Suprapubic skin (tissue), 4 donors: ENCODE measurements at regions not wholly inside any gene's neighbourhood (a gene's known extent, or its start where the extent isn't known, plus 50 kb on each side); places are given as distances from the start of the nearest gene placed in this dataset.

Experiments
- DNase-seq, 2 donors: peaks; one replicate each; pipeline ENCODE4 v3.0.0-alpha.2; 2019; ENCODE audit warnings: low spot score in 2 of 2
- H3K27ac ChIP-seq: fragments of 200-600 bp; sonication (generic); one replicate; pipeline ENCODE4 v1.5.1; 2019
- H3K27me3 ChIP-seq: fragments of 200-600 bp; sonication (generic); one replicate; pipeline ENCODE4 v1.5.1; 2019
- H3K36me3 ChIP-seq: fragments of 200-600 bp; sonication (generic); one replicate; pipeline ENCODE4 v1.5.1; 2019
- H3K4me1 ChIP-seq: fragments of 200-600 bp; sonication (generic); one replicate; pipeline ENCODE4 v1.5.1; 2019
- H3K4me3 ChIP-seq: fragments of 200-600 bp; sonication (generic); one replicate; pipeline ENCODE4 v1.5.1; 2019; ENCODE audit warnings: mild to moderate bottlenecking
- H3K9me3 ChIP-seq: fragments of 200-600 bp; sonication (generic); one replicate; pipeline ENCODE4 v1.5.1; 2019
- CTCF ChIP-seq, 2 donors: fragments of 200-600 bp in 1 of 2; fragments of 450-650 bp in 1 of 2; sonication (generic) in 1 of 2; IDR thresholded peaks; one replicate each; pipeline ENCODE4 v1.5.1; 2016 to 2019; ENCODE audit warnings: antibody characterized with exemption in 2 of 2, mild to moderate bottlenecking in 1 of 2, moderate library complexity in 1 of 2
- EP300 ChIP-seq: sonication (generic); formaldehyde crosslinking; IDR thresholded peaks from one replicate; pipeline ENCODE4 v1.6.1; 2017; ENCODE audit warnings: antibody characterized with exemption
- POLR2A ChIP-seq, 2 donors: fragments of 450-650 bp; IDR thresholded peaks; one replicate each; pipeline ENCODE4 v1.6.1; 2017; ENCODE audit warnings: antibody characterized with exemption in 2 of 2, mild to moderate bottlenecking in 2 of 2, moderate library complexity in 2 of 2
- POLR2AphosphoS5 ChIP-seq, 3 donors: sonication (generic); formaldehyde crosslinking; IDR thresholded peaks; one replicate each; pipeline ENCODE4 v1.6.1; 2017; ENCODE audit warnings: antibody characterized with exemption in 3 of 3
- WGBS: methylation state at CpG from one replicate; pipeline ENCODE4 v1.1.5; 2018; 5-methylcytosine and 5-hydroxymethylcytosine counted together

DNA sequence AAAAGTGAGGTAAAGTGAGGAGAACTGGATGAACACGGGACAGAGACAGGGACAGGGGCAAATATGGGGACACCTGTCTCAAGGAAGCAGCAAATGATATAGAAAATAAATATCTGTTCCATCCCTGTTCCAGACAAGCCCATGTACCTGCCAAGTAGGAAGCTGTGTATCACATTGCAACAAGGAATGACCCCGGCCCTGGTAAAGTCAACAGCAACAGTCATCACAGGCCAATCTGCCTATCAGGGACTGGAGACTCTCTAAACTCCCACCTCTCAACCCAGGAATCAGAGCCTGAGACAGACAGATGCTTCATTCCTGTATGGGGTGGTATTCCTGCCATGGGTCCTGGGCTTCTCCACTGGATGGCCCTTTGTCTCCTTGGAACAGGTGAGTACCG is 156.6 kb upstream of the PRSS1 start:
- H3K9me3 ChIP-seq: no peaks in the 10 kb centered on the region
- H3K36me3 ChIP-seq: no peaks in the 10 kb centered on the region
- DNase-seq: no peak
- H3K4me1 ChIP-seq: no peaks in the 10 kb centered on the region
- no peak overlapping the region for H3K27ac ChIP-seq
- H3K27me3 ChIP-seq: peaks cover 4% of the 10 kb centered on the region
- TF ChIP-seq CTCF (IDR thresholded peaks at IDR 0.05) (no peak), POLR2A (IDR thresholded peaks at IDR 0.05) (no peak), POLR2AphosphoS5 (IDR thresholded peaks at IDR 0.05) (no peak)
- H3K4me3 ChIP-seq: no peak overlapping the region
- WGBS: 79% methylated on average over 3 of the region's 3 CpGs

DNA sequence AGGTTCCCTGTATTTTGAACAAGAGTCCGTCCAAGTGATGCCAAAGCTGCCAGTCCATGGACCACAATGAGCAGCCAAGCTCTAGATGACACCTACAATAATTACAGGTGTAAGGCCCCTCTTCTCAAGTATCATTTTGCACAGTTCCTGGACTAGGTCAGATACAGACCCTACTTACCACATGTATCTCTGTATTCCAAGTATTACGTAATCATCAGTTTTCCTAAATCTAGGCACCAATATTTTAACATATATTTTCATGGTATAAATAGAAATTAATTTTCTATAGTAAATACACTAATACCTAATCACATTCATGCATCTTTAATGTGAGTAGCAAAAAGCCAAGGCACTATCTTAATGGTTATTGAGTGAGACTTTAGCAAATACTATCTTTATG is 157.0 kb upstream of the PRSS1 start:
- H3K4me1 ChIP-seq: no peaks in the 10 kb centered on the region
- WGBS: 92% methylated on average over 2 of the region's 2 CpGs
- peaks cover under 1% of the 10 kb centered on the region for H3K27me3 ChIP-seq
- no peak overlapping the region for H3K4me3 ChIP-seq
- H3K9me3 ChIP-seq: no peaks in the 10 kb centered on the region
- H3K27ac ChIP-seq: no peak overlapping the region
- no peaks in the 10 kb centered on the region for H3K36me3 ChIP-seq
- TF ChIP-seq CTCF (IDR thresholded peaks at IDR 0.05) (no peak), POLR2AphosphoS5 (IDR thresholded peaks at IDR 0.05) (no peak), POLR2A (IDR thresholded peaks at IDR 0.05) (no peak), EP300 (no peak)
- DNase-seq: no peak

GRCh38 chr7:142590830-142591457 is 158.3 kb upstream of the PRSS1 start:
- H3K27ac ChIP-seq: no peak overlapping the region
- no peaks in the 10 kb centered on the region for H3K4me1 ChIP-seq
- no peaks in the 10 kb centered on the region for H3K9me3 ChIP-seq
- no peak for DNase-seq
- H3K27me3 ChIP-seq: no peaks in the 10 kb centered on the region
- 31% methylated on average over 2 of the region's 2 CpGs for WGBS
- H3K36me3 ChIP-seq: no peaks in the 10 kb centered on the region
- TF ChIP-seq EP300 (no peak), CTCF (IDR thresholded peaks at IDR 0.05) (no peak), POLR2A (IDR thresholded peaks at IDR 0.05) (no peak), POLR2AphosphoS5 (IDR thresholded peaks at IDR 0.05) (no peak)
- no peak overlapping the region for H3K4me3 ChIP-seq

DNA sequence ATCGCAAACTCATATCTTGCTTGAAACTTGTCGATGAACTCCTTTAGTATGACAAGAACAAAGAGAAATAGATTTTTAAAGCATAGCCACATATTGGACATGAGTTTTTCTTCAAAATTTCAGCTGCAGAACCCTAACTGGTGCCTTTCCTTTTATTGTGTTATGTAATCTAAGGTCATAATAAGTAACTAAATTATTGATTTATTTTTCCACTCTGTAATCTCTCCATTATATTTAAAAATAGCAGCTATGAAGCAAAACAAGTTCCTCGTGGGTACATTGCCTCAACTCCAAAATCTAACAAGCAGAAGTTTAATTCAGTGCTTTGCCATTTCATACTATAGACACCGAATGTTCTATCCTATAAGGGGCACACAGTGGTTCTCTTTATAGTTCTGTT is 159.2 kb upstream of the PRSS1 start:
- no peaks in the 10 kb centered on the region for H3K9me3 ChIP-seq
- DNase-seq: no peak
- H3K27me3 ChIP-seq: no peaks in the 10 kb centered on the region
- no peak for TF ChIP-seq EP300
- TF ChIP-seq POLR2A (IDR thresholded peaks at IDR 0.05): no peak
- no peak for TF ChIP-seq POLR2AphosphoS5 (IDR thresholded peaks at IDR 0.05)
- no peak for TF ChIP-seq CTCF (IDR thresholded peaks at IDR 0.05)
- no peak overlapping the region for H3K27ac ChIP-seq
- WGBS: 85% methylated on average over 4 of the region's 4 CpGs
- H3K4me3 ChIP-seq: no peak overlapping the region
- no peaks in the 10 kb centered on the region for H3K36me3 ChIP-seq
- no peaks in the 10 kb centered on the region for H3K4me1 ChIP-seq

GRCh38 chr7:142587578-142588191 is 161.6 kb upstream of the PRSS1 start:
- Histone ChIP-seq H3K27ac (no peak overlapping the region), H3K36me3 (no peaks in the 10 kb centered on the region), H3K9me3 (no peaks in the 10 kb centered on the region), H3K27me3 (no peaks in the 10 kb centered on the region), H3K4me3 (no peak overlapping the region), H3K4me1 (peaks cover 7% of the 10 kb centered on the region)
- WGBS: 66% methylated on average over 5 of the region's 5 CpGs
- TF ChIP-seq EP300: no peak
- TF ChIP-seq CTCF (IDR thresholded peaks at IDR 0.05): no peak
- TF ChIP-seq POLR2AphosphoS5 (IDR thresholded peaks at IDR 0.05): no peak
- TF ChIP-seq POLR2A (IDR thresholded peaks at IDR 0.05): no peak
- no peak for DNase-seq
